Mesendoderm (in vitro differentiated cells): ENCODE measurements at regions not wholly inside any gene's neighbourhood (a gene's known extent, or its start where the extent isn't known, plus 50 kb on each side); places are given as distances from the start of the nearest gene placed in this dataset.

Source experiments
- DNase-seq: peaks from one replicate; pipeline ENCODE4 v3.0.0; 2013
- H2AK5ac ChIP-seq: 2 replicates; pipeline ENCODE4 v1.6.1; 2013; ENCODE audit warnings: low read length, inconsistent platforms
- H2BK120ac ChIP-seq: 2 replicates; pipeline ENCODE4 v1.6.1; 2013; ENCODE audit warnings: low read depth, mild to moderate bottlenecking, low read length, moderate library complexity, mixed read lengths
- H2BK15ac ChIP-seq: replicated peaks from 2 replicates; pipeline ENCODE4 v1.6.1; 2013; ENCODE audit warnings: low read depth, mild to moderate bottlenecking, moderate library complexity
- H2BK5ac ChIP-seq: 2 replicates; pipeline ENCODE4 v1.6.1; 2013; ENCODE audit warnings: low read length, inconsistent platforms
- H3K18ac ChIP-seq: 2 replicates; pipeline ENCODE4 v1.6.1; 2013; ENCODE audit warnings: mild to moderate bottlenecking, low read length, mixed read lengths
- H3K23ac ChIP-seq: one replicate; pipeline ENCODE4 v1.6.1; 2013; ENCODE audit warnings: low read length
- H3K27ac ChIP-seq: 2 replicates; pipeline ENCODE4 v1.5.1; 2013; ENCODE audit warnings: low read depth, mild to moderate bottlenecking, inconsistent platforms, low read length, moderate library complexity
- H3K27me3 ChIP-seq: 2 replicates; pipeline ENCODE4 v1.6.1; 2013; ENCODE audit warnings: low read length, control low read depth, mild to moderate bottlenecking, inconsistent platforms; ENCODE audit not compliant: insufficient read depth, poor library complexity
- H3K36me3 ChIP-seq: 2 replicates; pipeline ENCODE4 v1.6.1; 2013; ENCODE audit warnings: low read length, inconsistent platforms; ENCODE audit not compliant: control insufficient read depth, insufficient read depth
- H3K4ac ChIP-seq: one replicate; pipeline ENCODE4 v1.6.1; 2013; ENCODE audit warnings: low read depth, mild to moderate bottlenecking, low read length, moderate library complexity
- H3K4me1 ChIP-seq: 2 replicates; pipeline ENCODE4 v1.6.1; 2013; ENCODE audit warnings: low read depth, low read length, inconsistent platforms; ENCODE audit not compliant: control insufficient read depth
- H3K4me2 ChIP-seq: 2 replicates; pipeline ENCODE4 v1.6.1; 2013; ENCODE audit warnings: low read length
- H3K4me3 ChIP-seq: 2 replicates; pipeline ENCODE4 v1.5.1; 2013; ENCODE audit warnings: mild to moderate bottlenecking, low read length
- H3K56ac ChIP-seq: one replicate; pipeline ENCODE4 v1.6.1; 2013; ENCODE audit warnings: low read length
- H3K79me1 ChIP-seq: 2 replicates; pipeline ENCODE4 v1.6.1; 2013; ENCODE audit warnings: low read length, inconsistent platforms
- H3K79me2 ChIP-seq: 2 replicates; pipeline ENCODE4 v1.6.1; 2013; ENCODE audit warnings: mild to moderate bottlenecking, low read length; ENCODE audit not compliant: control insufficient read depth, insufficient read depth
- H3K9ac ChIP-seq: 2 replicates; pipeline ENCODE4 v1.6.1; 2013; ENCODE audit warnings: low read length, inconsistent platforms
- H4K5ac ChIP-seq: one replicate; pipeline ENCODE4 v1.6.1; 2013; ENCODE audit warnings: low read length
- H4K8ac ChIP-seq: one replicate; pipeline ENCODE4 v1.6.1; 2013; ENCODE audit warnings: low read depth, mild to moderate bottlenecking, control low read depth, low read length, moderate library complexity
- WGBS: extraction: QIAGEN DNeasy Blood & Tissue Kit; methylation state at CpG from one replicate; pipeline ENCODE4 v1.1.7; 2013; ENCODE audit warnings: low lambda C conversion rate, missing lambda C conversion rate; ENCODE audit not compliant: insufficient coverage; ENCODE audit errors: extremely low coverage; 5-methylcytosine and 5-hydroxymethylcytosine counted together

DNA sequence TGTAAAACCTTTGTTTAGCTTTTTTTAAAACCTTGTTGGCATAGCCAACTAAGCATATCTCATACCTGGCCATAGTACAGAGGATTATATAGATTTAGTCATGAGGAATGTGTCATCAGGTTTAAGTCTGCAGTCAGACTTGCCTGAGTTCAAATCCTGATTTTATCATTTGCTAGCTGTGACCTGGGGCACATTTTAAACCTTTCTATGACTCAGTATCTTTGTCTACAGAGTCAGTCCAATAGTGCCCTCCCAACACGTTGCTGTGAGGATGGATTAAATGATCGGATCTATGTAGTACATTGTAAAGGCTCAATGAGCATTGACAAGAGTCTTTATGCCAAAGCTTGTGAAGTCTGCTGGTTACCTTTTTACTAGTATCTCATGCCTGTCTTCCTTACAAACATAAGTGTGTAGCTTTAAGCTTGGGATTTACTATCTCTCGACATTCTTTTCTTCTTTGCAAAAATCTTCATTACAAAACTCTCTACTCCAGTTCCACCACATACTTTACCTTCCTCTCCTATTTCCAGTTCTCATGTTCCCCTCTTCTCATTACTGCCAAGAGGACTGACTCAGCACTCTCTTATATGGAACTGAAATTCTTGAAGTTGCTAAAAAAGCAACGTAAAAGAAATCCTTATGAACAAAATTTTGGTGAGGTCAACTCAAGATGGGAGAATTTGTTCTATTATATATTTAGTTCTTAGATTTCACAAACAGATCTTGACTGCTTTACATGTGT lies 68.1 kb upstream of the RBMS1 start:
- DNase-seq: no peak
- Histone ChIP-seq H2AK5ac (no peak overlapping the region), H3K18ac (no peak overlapping the region), H2BK120ac (no peak overlapping the region), H3K4me1 (no peaks in the 10 kb centered on the region), H3K4me3 (no peak overlapping the region), H3K4ac (no peak overlapping the region), H3K36me3 (no peaks in the 10 kb centered on the region), H3K79me2 (no peaks in the 10 kb centered on the region), H3K4me2 (no peak overlapping the region), H2BK15ac (no peak overlapping the region), H3K27me3 (no peaks in the 10 kb centered on the region), H3K79me1 (no peaks in the 10 kb centered on the region), H3K23ac (no peak overlapping the region), H2BK5ac (no peak overlapping the region), H3K27ac (no peak overlapping the region), H4K8ac (no peak overlapping the region), H3K56ac (no peak overlapping the region), H4K5ac (no peak overlapping the region), H3K9ac (no peak overlapping the region)
- no CpG with 5 or more reads among the region's 4 CpGs for WGBS

DNA sequence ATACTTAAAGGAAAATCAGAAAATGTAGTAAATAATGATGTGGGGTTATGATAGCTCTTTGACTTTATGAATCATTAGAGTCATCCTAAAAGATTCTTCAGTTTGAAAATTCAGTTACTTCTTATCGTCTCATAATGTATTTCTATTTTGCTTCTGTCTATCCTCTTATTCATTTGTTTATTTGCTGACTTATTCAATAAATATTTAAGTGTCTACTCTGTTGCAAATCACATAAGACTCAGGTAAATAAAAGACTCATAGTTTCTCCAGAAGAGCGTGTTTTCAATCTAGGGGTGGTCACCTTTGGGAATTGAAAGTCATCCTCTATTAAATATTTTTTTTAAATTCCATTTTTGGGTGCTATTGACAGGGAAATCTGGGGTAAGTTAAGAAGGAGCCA lies 69.1 kb upstream of the RBMS1 start:
- H3K56ac ChIP-seq: no peak overlapping the region
- no peak overlapping the region for H2BK120ac ChIP-seq
- no peak overlapping the region for H4K8ac ChIP-seq
- no peak overlapping the region for H3K4ac ChIP-seq
- DNase-seq: no peak
- no peak overlapping the region for H3K23ac ChIP-seq
- H4K5ac ChIP-seq: no peak overlapping the region
- no peak overlapping the region for H3K4me3 ChIP-seq
- no peak overlapping the region for H2AK5ac ChIP-seq
- H3K36me3 ChIP-seq: no peaks in the 10 kb centered on the region
- H3K79me2 ChIP-seq: no peaks in the 10 kb centered on the region
- no peak overlapping the region for H3K18ac ChIP-seq
- H2BK15ac ChIP-seq: no peak overlapping the region
- H3K9ac ChIP-seq: no peak overlapping the region
- H3K27me3 ChIP-seq: no peaks in the 10 kb centered on the region
- no peaks in the 10 kb centered on the region for H3K4me1 ChIP-seq
- no peak overlapping the region for H3K27ac ChIP-seq
- no peaks in the 10 kb centered on the region for H3K79me1 ChIP-seq
- no CpG with 5 or more reads among the region's 2 CpGs for WGBS
- no peak overlapping the region for H2BK5ac ChIP-seq
- no peak overlapping the region for H3K4me2 ChIP-seq

DNA sequence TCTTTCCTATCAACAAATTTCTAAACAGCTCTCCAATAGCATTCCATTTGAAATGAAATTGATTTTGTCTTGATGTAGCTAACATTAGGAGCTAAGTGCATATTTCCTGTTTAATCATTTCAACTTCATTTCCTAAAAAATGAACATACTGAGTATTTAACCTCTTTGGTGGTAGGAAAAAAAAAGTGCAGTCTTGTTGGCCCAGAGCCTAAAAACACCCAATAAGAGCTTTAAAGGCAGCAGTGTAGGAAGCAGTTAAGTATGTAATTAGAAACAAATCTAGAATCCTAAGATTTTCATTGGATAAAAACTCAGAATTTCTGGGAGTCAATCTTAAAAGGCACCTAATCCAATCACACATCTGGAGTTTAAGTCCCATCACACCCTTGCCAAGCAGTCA lies 71.0 kb upstream of the RBMS1 start:
- Histone ChIP-seq H3K4me3 (no peak overlapping the region), H2BK15ac (no peak overlapping the region), H3K79me2 (no peaks in the 10 kb centered on the region), H2BK120ac (no peak overlapping the region), H3K23ac (no peak overlapping the region), H3K4ac (no peak overlapping the region), H3K27me3 (no peaks in the 10 kb centered on the region), H2BK5ac (no peak overlapping the region), H4K8ac (no peak overlapping the region), H2AK5ac (no peak overlapping the region), H3K36me3 (no peaks in the 10 kb centered on the region), H3K9ac (no peak overlapping the region), H3K56ac (no peak overlapping the region), H3K79me1 (no peaks in the 10 kb centered on the region), H3K4me2 (no peak overlapping the region), H3K18ac (no peak overlapping the region), H3K27ac (no peak overlapping the region), H4K5ac (no peak overlapping the region), H3K4me1 (no peaks in the 10 kb centered on the region)
- no peak for DNase-seq

GRCh38 chr2:160565099-160565845 lies 71.7 kb upstream of the RBMS1 start:
- DNase-seq: no peak
- Histone ChIP-seq H2BK15ac (no peak overlapping the region), H3K79me1 (no peaks in the 10 kb centered on the region), H3K79me2 (no peaks in the 10 kb centered on the region), H3K27me3 (no peaks in the 10 kb centered on the region), H4K8ac (no peak overlapping the region), H3K36me3 (no peaks in the 10 kb centered on the region), H3K18ac (no peak overlapping the region), H3K27ac (no peak overlapping the region), H3K4me1 (no peaks in the 10 kb centered on the region), H3K4ac (no peak overlapping the region), H3K9ac (no peak overlapping the region), H3K4me3 (no peak overlapping the region), H3K23ac (no peak overlapping the region), H3K56ac (no peak overlapping the region), H2BK5ac (no peak overlapping the region), H2AK5ac (no peak overlapping the region), H4K5ac (no peak overlapping the region), H3K4me2 (no peak overlapping the region), H2BK120ac (no peak overlapping the region)
- no CpG with 5 or more reads among the region's 3 CpGs for WGBS

- Histone ChIP-seq H3K4me2 (no peak overlapping the region), H3K56ac (no peak overlapping the region), H3K4ac (no peak overlapping the region), H2BK120ac (no peak overlapping the region), H2AK5ac (no peak overlapping the region), H3K27ac (no peak overlapping the region), H3K36me3 (no peaks in the 10 kb centered on the region), H3K4me3 (no peak overlapping the region), H4K5ac (no peak overlapping the region), H3K18ac (no peak overlapping the region), H2BK5ac (no peak overlapping the region), H4K8ac (no peak overlapping the region), H2BK15ac (no peak overlapping the region), H3K79me2 (no peaks in the 10 kb centered on the region), H3K4me1 (no peaks in the 10 kb centered on the region), H3K27me3 (no peaks in the 10 kb centered on the region), H3K23ac (no peak overlapping the region), H3K9ac (no peak overlapping the region), H3K79me1 (no peaks in the 10 kb centered on the region)
- DNase-seq: no peak
Observed at GRCh38 chr2:160566717-160567116, 73.1 kb upstream of the RBMS1 start.

GRCh38 chr2:160568856-160569255 lies 75.2 kb upstream of the RBMS1 start:
- WGBS: 100% methylated on average over 1 of the region's 3 CpGs
- Histone ChIP-seq H2BK5ac (no peak overlapping the region), H3K9ac (no peak overlapping the region), H3K27ac (no peak overlapping the region), H3K79me1 (no peaks in the 10 kb centered on the region), H4K5ac (no peak overlapping the region), H2AK5ac (no peak overlapping the region), H3K36me3 (no peaks in the 10 kb centered on the region), H3K4me1 (no peaks in the 10 kb centered on the region), H3K4me2 (no peak overlapping the region), H3K4ac (no peak overlapping the region), H3K4me3 (no peak overlapping the region), H2BK15ac (no peak overlapping the region), H2BK120ac (no peak overlapping the region), H3K18ac (no peak overlapping the region), H3K23ac (no peak overlapping the region), H3K27me3 (no peaks in the 10 kb centered on the region), H3K56ac (no peak overlapping the region), H4K8ac (no peak overlapping the region), H3K79me2 (no peaks in the 10 kb centered on the region)
- no peak for DNase-seq
